ENCODE measurements at regions not wholly inside any gene's neighbourhood (a gene's known extent, or its start where the extent isn't known, plus 50 kb on each side); places are given as distances from the start of the nearest gene placed in this dataset.

DNA sequence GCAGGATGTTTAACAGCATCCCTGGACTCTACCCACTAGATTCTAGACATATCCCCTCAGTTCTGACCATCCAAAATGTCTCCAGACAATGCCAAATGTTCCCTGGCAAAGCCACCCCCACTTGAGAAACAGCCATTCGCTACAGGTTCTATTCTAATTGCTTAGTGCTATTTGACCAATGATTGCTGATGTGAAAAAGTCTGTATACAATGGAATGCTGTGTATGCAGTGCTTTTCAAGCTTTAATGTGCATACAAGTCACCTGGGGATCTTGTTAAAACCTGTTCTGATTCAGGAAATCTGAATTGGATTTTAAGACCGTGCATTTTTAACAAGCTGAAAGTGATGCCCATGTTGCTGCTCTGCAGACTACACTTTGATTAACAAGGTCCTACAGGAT lies 331.8 kb upstream of the KLF12 start:
- TF ChIP-seq, protein P1, sequence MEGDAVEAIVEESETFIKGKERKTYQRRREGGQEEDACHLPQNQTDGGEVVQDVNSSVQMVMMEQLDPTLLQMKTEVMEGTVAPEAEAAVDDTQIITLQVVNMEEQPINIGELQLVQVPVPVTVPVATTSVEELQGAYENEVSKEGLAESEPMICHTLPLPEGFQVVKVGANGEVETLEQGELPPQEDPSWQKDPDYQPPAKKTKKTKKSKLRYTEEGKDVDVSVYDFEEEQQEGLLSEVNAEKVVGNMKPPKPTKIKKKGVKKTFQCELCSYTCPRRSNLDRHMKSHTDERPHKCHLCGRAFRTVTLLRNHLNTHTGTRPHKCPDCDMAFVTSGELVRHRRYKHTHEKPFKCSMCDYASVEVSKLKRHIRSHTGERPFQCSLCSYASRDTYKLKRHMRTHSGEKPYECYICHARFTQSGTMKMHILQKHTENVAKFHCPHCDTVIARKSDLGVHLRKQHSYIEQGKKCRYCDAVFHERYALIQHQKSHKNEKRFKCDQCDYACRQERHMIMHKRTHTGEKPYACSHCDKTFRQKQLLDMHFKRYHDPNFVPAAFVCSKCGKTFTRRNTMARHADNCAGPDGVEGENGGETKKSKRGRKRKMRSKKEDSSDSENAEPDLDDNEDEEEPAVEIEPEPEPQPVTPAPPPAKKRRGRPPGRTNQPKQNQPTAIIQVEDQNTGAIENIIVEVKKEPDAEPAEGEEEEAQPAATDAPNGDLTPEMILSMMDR (conservative IDR thresholded peaks at IDR 0.05 in 1 of 2, IDR thresholded peaks at IDR 0.05 in 1 of 2; ENCODE audit: low read depth in 1 of 2, low read length in 2 of 2): no peak
- TF ChIP-seq EZH2 (IDR thresholded peaks at IDR 0.05; ENCODE audit: low read length, missing control alignments): no peak

All from fibroblast of lung (primary cell).